K562 (cell line): ENCODE measurements at regions not wholly inside any gene's neighbourhood (a gene's known extent, or its start where the extent isn't known, plus 50 kb on each side); places are given as distances from the start of the nearest gene placed in this dataset.

Experiments used
- ATAC-seq: fragments of 200-7000 bp; cut with Tn5 transposase; 3 replicates; pipeline ENCODE4 v1.9.1; 2020; ENCODE audit warnings: moderate library complexity
- BruUV-seq: library from RNA; stranded (reverse); fragments of 400-500 nt; replicated peaks from 2 replicates; lab custom pipeline; 2021; lab: Mats Ljungman, UMichigan
- CTCF ChIA-PET: fragments of 300-600 bp; formaldehyde crosslinking; extraction: SDS; loops from one replicate; lab custom pipeline; 2021; ENCODE audit warnings: low intra/inter-chr PET ratio; lab: Yijun Ruan, JAX
- POLR2A ChIA-PET: fragments of 300-600, 350-650 bp; sonication (Branson Sonifier 250); formaldehyde crosslinking; extraction: SDS; loops from one replicate; lab custom pipeline; 2021; ENCODE audit warnings: antibody characterized with exemption, inconsistent platforms; lab: Yijun Ruan, JAX
- DNase-seq, 4 experiments: peaks; one replicate each; pipeline versions ENCODE4 v3.0.0 to v3.0.0-alpha.2; 2011 to 2018; ENCODE audit warnings: low spot score in 3 of 4, mixed read lengths in 3 of 4; ENCODE audit errors: extremely low read depth in 1 of 4
- FAIRE-seq: peaks from 2 replicates; lab custom pipeline; 2011; peaks lifted over from hg19 to GRCh38; lab: Jason Lieb, UNC
- H2AFZ ChIP-seq: 2 replicates; pipeline ENCODE4 v1.6.0; 2011; ENCODE audit warnings: low read depth, low read length, control low read depth, inconsistent platforms
- H3K27ac ChIP-seq: fragments of 200-600 bp; 3 replicates; pipeline ENCODE4 v1.8.0; 2011; ENCODE audit warnings: low read depth, mild to moderate bottlenecking, control low read depth, inconsistent platforms, low read length, moderate library complexity, mixed read lengths; ENCODE audit errors: extremely low read depth
- H3K27me3 ChIP-seq, 2 experiments: fragments of 300-600 bp in 1 of 2; 2 replicates in 1 of 2; 3 replicates in 1 of 2; pipeline versions ENCODE4 v1.6.0 to v1.8.0; 2011; ENCODE audit warnings: inconsistent platforms in 2 of 2, low read length in 2 of 2, mild to moderate bottlenecking in 1 of 2, mixed read lengths in 1 of 2, moderate library complexity in 1 of 2; ENCODE audit not compliant: control insufficient read depth in 2 of 2, insufficient read depth in 2 of 2
- H3K36me3 ChIP-seq: fragments of 300-600 bp; 3 replicates; pipeline ENCODE4 v1.8.0; 2011; ENCODE audit warnings: mild to moderate bottlenecking, low read length, inconsistent platforms; ENCODE audit not compliant: control insufficient read depth, insufficient read depth
- H3K4me1 ChIP-seq, 2 experiments: fragments of 200-600 bp in 1 of 2; replicated peaks in 1 of 2; 2 replicates in 1 of 2; 3 replicates in 1 of 2; pipeline versions ENCODE4 v1.5.1 to v1.8.0; 2011; ENCODE audit warnings: inconsistent platforms in 2 of 2, low read length in 2 of 2, mild to moderate bottlenecking in 1 of 2, mixed read lengths in 1 of 2, moderate library complexity in 1 of 2; ENCODE audit not compliant: control insufficient read depth in 2 of 2, insufficient read depth in 2 of 2
- H3K4me2 ChIP-seq: 2 replicates; pipeline ENCODE4 v1.6.1; 2011; ENCODE audit warnings: low read length, control low read depth, inconsistent platforms, mixed read lengths; ENCODE audit not compliant: insufficient read depth
- H3K4me3 ChIP-seq: fragments of 200-600 bp; sonication (generic), shearing (Covaris generic); 2 replicates; pipeline ENCODE4 v1.5.1; 2016; ENCODE audit warnings: control low read depth, inconsistent platforms
- H3K79me2 ChIP-seq: fragments of 200-600 bp; 3 replicates; pipeline ENCODE4 v1.8.0; 2011; ENCODE audit warnings: low read length, inconsistent platforms; ENCODE audit not compliant: control insufficient read depth, insufficient read depth
- H3K9ac ChIP-seq, 2 experiments: 2 replicates each; pipeline versions ENCODE4 v1.6.0 to v1.6.1; 2011; ENCODE audit warnings: low read depth in 2 of 2, low read length in 2 of 2, control low read depth in 1 of 2, inconsistent platforms in 1 of 2, mild to moderate bottlenecking in 1 of 2, mixed read lengths in 1 of 2; ENCODE audit not compliant: insufficient read depth in 1 of 2
- H3K9me1 ChIP-seq: one replicate; pipeline ENCODE4 v1.6.0; 2011; ENCODE audit warnings: inconsistent platforms, mild to moderate bottlenecking, low read length, moderate library complexity; ENCODE audit not compliant: control insufficient read depth, insufficient read depth
- H3K9me3 ChIP-seq: replicated peaks from 2 replicates; pipeline ENCODE4 v1.5.1; 2011; ENCODE audit warnings: low read depth, low read length, inconsistent platforms; ENCODE audit not compliant: control insufficient read depth, insufficient read depth
- H4K20me1 ChIP-seq: replicated peaks from 2 replicates; pipeline ENCODE4 v1.6.1; 2011; ENCODE audit warnings: low read length, inconsistent platforms, mixed read lengths; ENCODE audit not compliant: control insufficient read depth, insufficient read depth
- C11orf30 ChIP-seq: fragments of 450-650 bp; IDR thresholded peaks from 2 replicates; pipeline ENCODE4 v1.6.1; 2016; ENCODE audit warnings: low read depth, mild to moderate bottlenecking
- CBFB ChIP-seq: sonication (generic); formaldehyde crosslinking; IDR thresholded peaks from 2 replicates; pipeline ENCODE4 v1.4.0; 2020; ENCODE audit warnings: mild to moderate bottlenecking, missing genetic modification reagents
- EP400 ChIP-seq: fragments of 450-650 bp; IDR thresholded peaks from 2 replicates; pipeline ENCODE4 v1.6.1; 2017; ENCODE audit warnings: antibody characterized with exemption, mild to moderate bottlenecking, moderate library complexity
- HNRNPL ChIP-seq: fragments of 200-400 bp; formaldehyde crosslinking; IDR thresholded peaks from 2 replicates; pipeline ENCODE4 v1.6.1; 2017; ENCODE audit warnings: low read depth, mild to moderate bottlenecking, low read length
- LEF1 ChIP-seq: fragments of 450-650 bp; IDR thresholded peaks from 2 replicates; pipeline ENCODE4 v1.6.1; 2016; ENCODE audit warnings: mild to moderate bottlenecking
- POLR2AphosphoS5 ChIP-seq: IDR thresholded peaks from 2 replicates; pipeline ENCODE4 v1.6.1; 2011; ENCODE audit warnings: mild to moderate bottlenecking, low read depth, low read length, moderate library complexity; ENCODE audit not compliant: control insufficient read depth, insufficient read depth
- PTTG1 ChIP-seq: fragments of 450-650 bp; IDR thresholded peaks from 2 replicates; pipeline ENCODE4 v1.6.1; 2016; ENCODE audit warnings: low read depth, mild to moderate bottlenecking, missing genetic modification characterization, missing compliant biosample characterization
- SMAD1 ChIP-seq: fragments of 150-350 bp; IDR thresholded peaks from 2 replicates; pipeline ENCODE4 v1.6.1; 2014; ENCODE audit warnings: low read length, low read depth; ENCODE audit not compliant: partially characterized antibody
- SMAD4 ChIP-seq: fragments of 250-450 bp; sonication (Bioruptor Pico); conservative IDR thresholded peaks from 2 replicates; pipeline ENCODE4 v1.8.0; 2021; ENCODE audit warnings: inconsistent platforms, mild to moderate bottlenecking, moderate library complexity
- ZBTB8A ChIP-seq: fragments of 450-650 bp; IDR thresholded peaks from 2 replicates; pipeline ENCODE4 v1.6.1; 2018; ENCODE audit warnings: mild to moderate bottlenecking, moderate library complexity; ENCODE audit not compliant: partially characterized antibody
- ZNF165 ChIP-seq: fragments of 250-450 bp; sonication (Bioruptor Pico); IDR thresholded peaks from 2 replicates; pipeline ENCODE4 v1.4.0; 2020; ENCODE audit warnings: borderline replicate concordance
- WGBS: fragments of 100-300 bp; shearing (Covaris generic); methylation state at CpG from one replicate; pipeline ENCODE4 v1.1.6; 2016; ENCODE audit warnings: low coverage, mixed read lengths; ENCODE audit not compliant: insufficient coverage; ENCODE audit errors: missing lambda C conversion rate; 5-methylcytosine and 5-hydroxymethylcytosine counted together
- in situ Hi-C: fragments of 300-500 bp; cut with MboI; formaldehyde crosslinking; loops from 4 replicates; pipeline ENCODE4 v1.15.0; 2018; ENCODE audit warnings: inconsistent platforms, mixed read lengths
- intact Hi-C: fragments of 100-400 bp; cut with micrococcal nuclease; formaldehyde crosslinking; loops from 2 replicates; pipeline ENCODE4 v1.14.2; 2022
- TF ChIP-seq, protein P1 (sequence below): sonication (generic); formaldehyde crosslinking; IDR thresholded peaks from 2 replicates; pipeline ENCODE4 v1.9.0; 2022; ENCODE audit warnings: mild to moderate bottlenecking, missing genetic modification reagents
- TF ChIP-seq, protein P2 (sequence below): sonication (generic); IDR thresholded peaks from 2 replicates; pipeline ENCODE4 v1.6.1; 2016

DNA sequence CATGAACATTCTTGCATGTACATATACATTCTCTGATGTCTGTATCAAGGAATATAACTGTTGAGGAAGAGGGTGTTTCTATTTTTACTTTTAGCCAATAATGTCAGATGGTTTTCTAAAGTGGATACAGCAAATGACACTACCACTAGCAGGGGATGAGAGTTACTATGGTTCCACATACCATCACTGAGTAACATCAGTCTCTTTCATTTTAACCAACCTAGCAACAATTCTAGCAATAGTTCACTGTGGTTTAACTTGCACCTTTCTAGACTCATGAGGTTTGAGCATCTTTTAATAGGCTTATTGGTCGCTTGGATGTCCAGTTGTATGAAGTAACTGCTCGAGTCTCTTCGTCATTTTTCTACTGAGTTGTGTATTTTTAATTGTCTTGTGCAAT lies 68.5 kb upstream of the ZNF746 start:
- CTCF ChIA-PET, result no interaction called here
- Histone ChIP-seq H3K4me1 (peaks cover 3 to 11% of the 10 kb centered on the region in 2 experiments; a peak in 4 of 5 replicates), H3K4me2 (no peak overlapping the region), H2AFZ (no peak overlapping the region), H3K36me3 (peaks cover 50% of the 10 kb centered on the region), H3K27ac (no peak overlapping the region), H3K9me3 (no peaks in the 10 kb centered on the region; the same call in 1 of the 2 replicates), H3K9ac (no peak overlapping the region), H3K79me2 (peaks cover 23% of the 10 kb centered on the region), H3K4me3 (no peak overlapping the region), H4K20me1 (no peaks in the 10 kb centered on the region), H3K27me3 (no peaks in the 10 kb centered on the region), H3K9me1 (no peaks in the 10 kb centered on the region)
- DNase-seq (no peak), ATAC-seq (no peak), FAIRE-seq (no peak)
- POLR2A ChIA-PET, result no interaction called here
- in situ Hi-C loops (no loop called here), intact Hi-C loops (no loop called here)
- WGBS, result 96% methylated on average over 3 of the region's 3 CpGs
- BruUV-seq, result no TSS peak
- TF ChIP-seq, protein P1, sequence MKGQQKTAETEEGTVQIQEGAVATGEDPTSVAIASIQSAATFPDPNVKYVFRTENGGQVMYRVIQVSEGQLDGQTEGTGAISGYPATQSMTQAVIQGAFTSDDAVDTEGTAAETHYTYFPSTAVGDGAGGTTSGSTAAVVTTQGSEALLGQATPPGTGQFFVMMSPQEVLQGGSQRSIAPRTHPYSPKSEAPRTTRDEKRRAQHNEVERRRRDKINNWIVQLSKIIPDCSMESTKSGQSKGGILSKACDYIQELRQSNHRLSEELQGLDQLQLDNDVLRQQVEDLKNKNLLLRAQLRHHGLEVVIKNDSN (CRISPR knock-in tag), result no peak
- no peak for TF ChIP-seq SMAD1
- TF ChIP-seq C11orf30, result no peak
- no peak for TF ChIP-seq POLR2AphosphoS5
- no peak for TF ChIP-seq SMAD4
- no peak for TF ChIP-seq ZNF165 (CRISPR knock-in tag)
- TF ChIP-seq LEF1, result no peak
- no peak for TF ChIP-seq HNRNPL
- TF ChIP-seq, protein P2, sequence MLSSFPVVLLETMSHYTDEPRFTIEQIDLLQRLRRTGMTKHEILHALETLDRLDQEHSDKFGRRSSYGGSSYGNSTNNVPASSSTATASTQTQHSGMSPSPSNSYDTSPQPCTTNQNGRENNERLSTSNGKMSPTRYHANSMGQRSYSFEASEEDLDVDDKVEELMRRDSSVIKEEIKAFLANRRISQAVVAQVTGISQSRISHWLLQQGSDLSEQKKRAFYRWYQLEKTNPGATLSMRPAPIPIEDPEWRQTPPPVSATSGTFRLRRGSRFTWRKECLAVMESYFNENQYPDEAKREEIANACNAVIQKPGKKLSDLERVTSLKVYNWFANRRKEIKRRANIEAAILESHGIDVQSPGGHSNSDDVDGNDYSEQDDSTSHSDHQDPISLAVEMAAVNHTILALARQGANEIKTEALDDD, result no peak
- TF ChIP-seq EP400, result no peak
- no peak for TF ChIP-seq CBFB (CRISPR knock-in tag)
- no peak for TF ChIP-seq PTTG1
- TF ChIP-seq ZBTB8A, result no peak
